Neural progenitor cell (in vitro differentiated cells): ENCODE measurements at regions not wholly inside any gene's neighbourhood (a gene's known extent, or its start where the extent isn't known, plus 50 kb on each side); places are given as distances from the start of the nearest gene placed in this dataset.

Experiments
- EZH2 ChIP-seq: fragments of 200-600 bp; sonication (generic); IDR thresholded peaks from 2 replicates; pipeline ENCODE4 v1.6.1; 2017; ENCODE audit warnings: antibody characterized with exemption, mild to moderate bottlenecking, moderate library complexity
- EZH2phosphoT487 ChIP-seq: fragments of 200-600 bp; sonication (generic); IDR thresholded peaks from 2 replicates; pipeline ENCODE4 v1.6.1; 2017; ENCODE audit warnings: antibody characterized with exemption
- TF ChIP-seq, protein P1 (sequence below): fragments of 200-600 bp; sonication (generic); IDR thresholded peaks from 2 replicates; pipeline ENCODE4 v1.5.1; 2017; ENCODE audit warnings: antibody characterized with exemption, mild to moderate bottlenecking

DNA sequence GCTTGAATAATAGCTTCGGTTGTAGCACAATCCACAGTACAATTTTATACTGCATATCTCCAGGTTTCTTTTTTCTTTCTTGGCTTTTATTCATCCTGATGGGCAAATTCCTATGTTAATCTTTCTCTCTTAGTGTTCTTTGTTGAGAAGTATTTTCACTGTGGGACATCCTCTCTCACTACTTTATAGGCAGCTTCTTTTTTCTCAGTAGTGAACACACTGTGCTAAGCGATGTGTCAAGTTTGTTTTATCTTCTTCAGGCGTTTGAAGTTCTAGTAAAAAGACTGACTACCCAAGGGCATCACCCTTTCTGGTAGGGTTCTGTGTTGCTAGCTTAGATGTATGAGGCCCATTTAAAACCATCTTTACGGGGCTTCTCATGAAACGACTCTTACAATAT, 182.1 kb downstream of the FAM170A start:
- TF ChIP-seq EZH2 (no peak), EZH2phosphoT487 (no peak)
- TF ChIP-seq, protein P1, sequence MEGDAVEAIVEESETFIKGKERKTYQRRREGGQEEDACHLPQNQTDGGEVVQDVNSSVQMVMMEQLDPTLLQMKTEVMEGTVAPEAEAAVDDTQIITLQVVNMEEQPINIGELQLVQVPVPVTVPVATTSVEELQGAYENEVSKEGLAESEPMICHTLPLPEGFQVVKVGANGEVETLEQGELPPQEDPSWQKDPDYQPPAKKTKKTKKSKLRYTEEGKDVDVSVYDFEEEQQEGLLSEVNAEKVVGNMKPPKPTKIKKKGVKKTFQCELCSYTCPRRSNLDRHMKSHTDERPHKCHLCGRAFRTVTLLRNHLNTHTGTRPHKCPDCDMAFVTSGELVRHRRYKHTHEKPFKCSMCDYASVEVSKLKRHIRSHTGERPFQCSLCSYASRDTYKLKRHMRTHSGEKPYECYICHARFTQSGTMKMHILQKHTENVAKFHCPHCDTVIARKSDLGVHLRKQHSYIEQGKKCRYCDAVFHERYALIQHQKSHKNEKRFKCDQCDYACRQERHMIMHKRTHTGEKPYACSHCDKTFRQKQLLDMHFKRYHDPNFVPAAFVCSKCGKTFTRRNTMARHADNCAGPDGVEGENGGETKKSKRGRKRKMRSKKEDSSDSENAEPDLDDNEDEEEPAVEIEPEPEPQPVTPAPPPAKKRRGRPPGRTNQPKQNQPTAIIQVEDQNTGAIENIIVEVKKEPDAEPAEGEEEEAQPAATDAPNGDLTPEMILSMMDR = no peak
